ENCODE measurements at regions not wholly inside any gene's neighbourhood (a gene's known extent, or its start where the extent isn't known, plus 50 kb on each side); places are given as distances from the start of the nearest gene placed in this dataset.

- TF ChIP-seq CTCF (IDR thresholded peaks at IDR 0.05) = no peak
- DNase-seq (no peak), ATAC-seq (no peak)
- Histone ChIP-seq H3K4me3 (no peak overlapping the region), H3K27me3 (no peaks in the 10 kb centered on the region), H3K4me1 (no peaks in the 10 kb centered on the region), H3K27ac (no peak overlapping the region), H3K9me3 (no peaks in the 10 kb centered on the region), H3K36me3 (no peaks in the 10 kb centered on the region)
- intact Hi-C loops (cut with DNase I) = no loop called here
- 0 to 42% methylated on average over 1 of the region's 1 CpG for WGBS, 2 donors
Observed at GRCh38 chr13:68810660-68811059, 1297.0 kb upstream of the ATXN8OS start.

GRCh38 chr13:68808456-68808855, 1299.2 kb upstream of the ATXN8OS start:
- H3K4me1 ChIP-seq = no peaks in the 10 kb centered on the region
- H3K27me3 ChIP-seq = no peaks in the 10 kb centered on the region
- WGBS, 2 donors = 81 to 84% methylated on average over 3 of the region's 3 CpGs
- DNase-seq (no peak), ATAC-seq (no peak)
- no peak overlapping the region for H3K27ac ChIP-seq
- intact Hi-C loops (cut with DNase I) = no loop called here
- TF ChIP-seq CTCF (IDR thresholded peaks at IDR 0.05) = no peak
- H3K4me3 ChIP-seq = no peak overlapping the region
- H3K9me3 ChIP-seq = peaks cover 0 to 7% (median 0%) of the 10 kb centered on the region in 11 donors
- no peaks in the 10 kb centered on the region for H3K36me3 ChIP-seq

- no peaks in the 10 kb centered on the region for H3K4me1 ChIP-seq
- 64 to 73% methylated on average over 2 of the region's 2 CpGs for WGBS, 2 donors
- TF ChIP-seq CTCF (IDR thresholded peaks at IDR 0.05) = no peak
- no peak overlapping the region for H3K27ac ChIP-seq
- no peak overlapping the region for H3K4me3 ChIP-seq
- no peak for DNase-seq
- no peaks in the 10 kb centered on the region for H3K36me3 ChIP-seq
- intact Hi-C loops (cut with DNase I) = no loop called here
- peaks cover 0 to 13% (median 0%) of the 10 kb centered on the region in 11 donors for H3K9me3 ChIP-seq
- ATAC-seq = no peak
- no peaks in the 10 kb centered on the region for H3K27me3 ChIP-seq
Observed at GRCh38 chr13:68806125-68806524, 1301.5 kb upstream of the ATXN8OS start.

GRCh38 chr13:68784275-68784674, 1323.4 kb upstream of the ATXN8OS start:
- no peak for ATAC-seq

More at GRCh38 chr13:68784275-68784674, 1323.4 kb upstream of the ATXN8OS start:
- no peak for DNase-seq
- TF ChIP-seq CTCF (IDR thresholded peaks at IDR 0.05) = no peak
- intact Hi-C loops (cut with DNase I) = loop anchor here in 1 of 10 donors (5.0 kb wide), 1 partner anchor 992 kb away; no protein-coding TSS in a partner anchor
- H3K36me3 ChIP-seq = no peaks in the 10 kb centered on the region
- no peaks in the 10 kb centered on the region for H3K27me3 ChIP-seq
- H3K4me1 ChIP-seq = no peaks in the 10 kb centered on the region
- H3K27ac ChIP-seq = no peak overlapping the region
- peaks cover 0 to 35% (median 0%) of the 10 kb centered on the region in 11 donors for H3K9me3 ChIP-seq
- no peak overlapping the region for H3K4me3 ChIP-seq

Data from heart right ventricle (tissue), 16 donors.